GM12878 (cell line): ENCODE measurements at regions not wholly inside any gene's neighbourhood (a gene's known extent, or its start where the extent isn't known, plus 50 kb on each side); places are given as distances from the start of the nearest gene placed in this dataset.

Source experiments
- ATAC-seq: fragments of 200-7000 bp; cut with Tn5 transposase; 3 replicates; pipeline ENCODE4 v1.9.1; 2020; ENCODE audit warnings: mild to moderate bottlenecking, moderate library complexity
- BruUV-seq: library from RNA; stranded (reverse); fragments of 400-500 nt; replicated peaks from 2 replicates; lab custom pipeline; 2021; lab: Mats Ljungman, UMichigan
- CTCF ChIA-PET: fragments of 300-600 bp; sonication (Branson Sonifier 250); formaldehyde crosslinking; extraction: SDS; loops from one replicate; lab custom pipeline; 2021; ENCODE audit warnings: inconsistent platforms; lab: Yijun Ruan, JAX
- POLR2A ChIA-PET: fragments of 350-600 bp; formaldehyde crosslinking; extraction: SDS; loops from one replicate; lab custom pipeline; 2021; ENCODE audit warnings: inconsistent platforms; lab: Charles Lee
- RAD21 ChIA-PET: fragments of 300-600 bp; sonication (Branson Sonifier 250); formaldehyde crosslinking; loops from one replicate; lab custom pipeline; 2023; ENCODE audit warnings: antibody characterized with exemption; ENCODE audit not compliant: unreplicated experiment; lab: Charles Lee
- SMC1A ChIA-PET: fragments of 300-600 bp; sonication (Branson Sonifier 250); formaldehyde crosslinking; loops from one replicate; lab custom pipeline; 2023; ENCODE audit not compliant: unreplicated experiment, uncharacterized antibody; lab: Charles Lee
- DNase-seq: peaks from one replicate; pipeline ENCODE4 v3.0.0-alpha.2; 2011; ENCODE audit warnings: low read depth, low spot score
- FAIRE-seq: peaks from 3 replicates; lab custom pipeline; 2011; peaks lifted over from hg19 to GRCh38; lab: Jason Lieb, UNC
- H2AFZ ChIP-seq: 2 replicates; pipeline ENCODE4 v1.6.0; 2011; ENCODE audit warnings: low read depth, low read length, control low read depth; ENCODE audit not compliant: control insufficient read depth
- H3K27ac ChIP-seq: 2 replicates; pipeline ENCODE4 v1.5.1; 2011; ENCODE audit warnings: control low read depth; ENCODE audit not compliant: control insufficient read depth, insufficient read depth
- H3K27me3 ChIP-seq, 2 experiments: replicated peaks in 1 of 2; 2 replicates each; pipeline versions ENCODE4 v1.6.0 to v1.6.1; 2011; ENCODE audit warnings: low read length in 1 of 2; ENCODE audit not compliant: control insufficient read depth in 2 of 2, insufficient read depth in 2 of 2
- H3K36me3 ChIP-seq, 2 experiments: 2 replicates each; pipeline ENCODE4 v1.5.1; 2011; ENCODE audit warnings: low read length in 1 of 2; ENCODE audit not compliant: control insufficient read depth in 2 of 2, insufficient read depth in 2 of 2
- H3K4me1 ChIP-seq: 2 replicates; pipeline ENCODE4 v1.6.1; 2011; ENCODE audit warnings: mild to moderate bottlenecking, low read length, moderate library complexity, mixed read lengths; ENCODE audit not compliant: control insufficient read depth, insufficient read depth
- H3K4me2 ChIP-seq: 2 replicates; pipeline ENCODE4 v1.6.0; 2011; ENCODE audit warnings: control low read depth; ENCODE audit not compliant: control insufficient read depth, insufficient read depth
- H3K4me3 ChIP-seq: fragments of 200-600 bp; sonication (generic); 2 replicates; pipeline ENCODE4 v1.5.1; 2016
- H3K79me2 ChIP-seq: 2 replicates; pipeline ENCODE4 v1.6.0; 2011; ENCODE audit warnings: low read length; ENCODE audit not compliant: control insufficient read depth, insufficient read depth
- H3K9ac ChIP-seq: 2 replicates; pipeline ENCODE4 v1.8.0; 2011; ENCODE audit warnings: low read length, control low read depth, mixed read lengths; ENCODE audit not compliant: control insufficient read depth, insufficient read depth
- H3K9me3 ChIP-seq: replicated peaks from 3 replicates; pipeline ENCODE4 v1.5.1; 2011; ENCODE audit warnings: mild to moderate bottlenecking, low read length; ENCODE audit not compliant: control insufficient read depth, insufficient read depth
- H4K20me1 ChIP-seq: 2 replicates; pipeline ENCODE4 v1.6.0; 2011; ENCODE audit not compliant: control insufficient read depth, insufficient read depth
- ATF7 ChIP-seq: fragments of 450-650 bp; IDR thresholded peaks from 2 replicates; pipeline ENCODE4 v1.6.1; 2016; ENCODE audit warnings: low read depth, mild to moderate bottlenecking
- BCL11A ChIP-seq: IDR thresholded peaks from 2 replicates; pipeline ENCODE4 v1.6.1; 2011; ENCODE audit warnings: low read depth, low read length
- CBFB ChIP-seq: IDR thresholded peaks from 2 replicates; pipeline ENCODE4 v1.6.1; 2016; ENCODE audit warnings: antibody characterized with exemption, low read depth
- ESRRA ChIP-seq: IDR thresholded peaks from 2 replicates; pipeline ENCODE4 v1.6.1; 2012; ENCODE audit warnings: mild to moderate bottlenecking, low read length, improper control_type of control experiment
- RCOR1 ChIP-seq: conservative IDR thresholded peaks from 2 replicates; pipeline ENCODE4 v1.6.1; 2012; ENCODE audit warnings: low read depth, low read length, improper control_type of control experiment
- SMARCA5 ChIP-seq: fragments of 450-650 bp; IDR thresholded peaks from 2 replicates; pipeline ENCODE4 v1.6.1; 2017; ENCODE audit warnings: mild to moderate bottlenecking
- STAT3 ChIP-seq: IDR thresholded peaks from 2 replicates; pipeline ENCODE4 v1.6.1; 2011; ENCODE audit warnings: low read depth, low read length, improper control_type of control experiment
- TCF3 ChIP-seq: IDR thresholded peaks from 2 replicates; pipeline ENCODE4 v1.6.1; 2012; ENCODE audit warnings: low read depth, mild to moderate bottlenecking, low read length, borderline replicate concordance; ENCODE audit not compliant: insufficient read depth
- YBX1 ChIP-seq: fragments of 450-650 bp; IDR thresholded peaks from 2 replicates; pipeline ENCODE4 v1.6.1; 2016; ENCODE audit warnings: antibody characterized with exemption
- ZZZ3 ChIP-seq: IDR thresholded peaks from 2 replicates; pipeline ENCODE4 v1.6.1; 2011; ENCODE audit warnings: low read depth; ENCODE audit not compliant: control insufficient read depth, insufficient read length
- WGBS: methylation state at CpG from one replicate; pipeline ENCODE4 v1.1.6; 2016; ENCODE audit warnings: low lambda C conversion rate; ENCODE audit not compliant: insufficient replicate concordance, insufficient coverage; ENCODE audit errors: missing lambda C conversion rate; 5-methylcytosine and 5-hydroxymethylcytosine counted together
- in situ Hi-C: fragments of 300-500 bp; cut with MboI; formaldehyde crosslinking; loops from 9 replicates; pipeline ENCODE4 v1.14.3; 2018; ENCODE audit warnings: mixed read lengths
- intact Hi-C: fragments of 100-400 bp; cut with micrococcal nuclease; formaldehyde crosslinking; loops from one replicate; pipeline ENCODE4 v1.14.2; 2022; ENCODE audit not compliant: unreplicated experiment
- TF ChIP-seq, protein P1 (sequence below): fragments of 450-650 bp; formaldehyde crosslinking; IDR thresholded peaks from 2 replicates; pipeline ENCODE4 v1.4.0; 2022; ENCODE audit warnings: mild to moderate bottlenecking, moderate library complexity

DNA sequence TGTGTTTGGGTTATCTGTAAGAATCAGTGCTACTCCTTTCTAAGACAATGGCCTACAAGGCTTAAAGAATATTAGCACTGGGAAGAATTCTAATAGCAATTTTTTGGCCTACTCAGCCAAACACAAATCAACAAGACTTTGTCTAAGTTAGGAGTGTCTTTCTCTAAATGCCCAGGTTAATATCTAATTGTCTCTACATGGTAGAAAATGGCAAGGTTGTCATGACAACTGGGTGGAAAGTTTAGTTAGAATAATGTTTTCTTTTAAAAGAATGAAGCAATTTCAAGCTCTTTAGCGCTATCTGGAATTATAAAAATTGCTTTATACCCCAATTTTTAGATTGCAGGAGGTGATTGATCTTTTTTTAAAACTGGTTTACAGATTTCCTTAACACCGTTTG lies 396.8 kb downstream of the TUSC7 start:
- no peak for DNase-seq
- H3K4me2 ChIP-seq: no peak overlapping the region
- H3K9me3 ChIP-seq: no peaks in the 10 kb centered on the region
- H4K20me1 ChIP-seq: no peaks in the 10 kb centered on the region
- TF ChIP-seq ATF7 (no peak), ZZZ3 (no peak), SMARCA5 (no peak), BCL11A (no peak)
- TF ChIP-seq, protein P1, sequence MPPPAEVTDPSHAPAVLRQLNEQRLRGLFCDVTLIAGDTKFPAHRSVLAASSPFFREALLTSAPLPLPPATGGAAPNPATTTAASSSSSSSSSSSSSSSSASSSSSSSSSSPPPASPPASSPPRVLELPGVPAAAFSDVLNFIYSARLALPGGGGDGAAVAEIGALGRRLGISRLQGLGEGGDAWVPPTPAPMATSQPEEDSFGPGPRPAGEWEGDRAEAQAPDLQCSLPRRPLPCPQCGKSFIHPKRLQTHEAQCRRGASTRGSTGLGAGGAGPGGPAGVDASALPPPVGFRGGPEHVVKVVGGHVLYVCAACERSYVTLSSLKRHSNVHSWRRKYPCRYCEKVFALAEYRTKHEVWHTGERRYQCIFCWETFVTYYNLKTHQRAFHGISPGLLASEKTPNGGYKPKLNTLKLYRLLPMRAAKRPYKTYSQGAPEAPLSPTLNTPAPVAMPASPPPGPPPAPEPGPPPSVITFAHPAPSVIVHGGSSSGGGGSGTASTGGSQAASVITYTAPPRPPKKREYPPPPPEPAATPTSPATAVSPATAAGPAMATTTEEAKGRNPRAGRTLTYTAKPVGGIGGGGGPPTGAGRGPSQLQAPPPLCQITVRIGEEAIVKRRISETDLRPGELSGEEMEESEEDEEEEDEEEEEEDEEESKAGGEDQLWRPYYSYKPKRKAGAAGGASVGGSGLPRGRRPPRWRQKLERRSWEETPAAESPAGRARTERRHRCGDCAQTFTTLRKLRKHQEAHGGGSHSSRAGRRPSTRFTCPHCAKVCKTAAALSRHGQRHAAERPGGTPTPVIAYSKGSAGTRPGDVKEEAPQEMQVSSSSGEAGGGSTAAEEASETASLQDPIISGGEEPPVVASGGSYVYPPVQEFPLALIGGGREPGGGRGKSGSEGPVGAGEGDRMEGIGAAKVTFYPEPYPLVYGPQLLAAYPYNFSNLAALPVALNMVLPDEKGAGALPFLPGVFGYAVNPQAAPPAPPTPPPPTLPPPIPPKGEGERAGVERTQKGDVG: no peak
- TF ChIP-seq, all 136 proteins: peak for 0
- no peaks in the 10 kb centered on the region for H3K36me3 ChIP-seq
- ATAC-seq (no peak), FAIRE-seq (no peak)
- ChIA-PET SMC1A (no interaction called here), RAD21 (no interaction called here), POLR2A (no interaction called here), CTCF (no interaction called here)
- intact Hi-C loops: no loop called here
- H3K4me3 ChIP-seq: no peak overlapping the region
- no peak overlapping the region for H2AFZ ChIP-seq
- no peak overlapping the region for H3K9ac ChIP-seq
- no peaks in the 10 kb centered on the region for H3K4me1 ChIP-seq
- no peaks in the 10 kb centered on the region; a peak in 1 of 4 replicates for H3K27me3 ChIP-seq
- H3K79me2 ChIP-seq: no peaks in the 10 kb centered on the region
- BruUV-seq: no TSS peak
- in situ Hi-C loops: no loop called here
- WGBS: 0% methylated on average over 2 of the region's 2 CpGs
- no peak overlapping the region for H3K27ac ChIP-seq

DNA sequence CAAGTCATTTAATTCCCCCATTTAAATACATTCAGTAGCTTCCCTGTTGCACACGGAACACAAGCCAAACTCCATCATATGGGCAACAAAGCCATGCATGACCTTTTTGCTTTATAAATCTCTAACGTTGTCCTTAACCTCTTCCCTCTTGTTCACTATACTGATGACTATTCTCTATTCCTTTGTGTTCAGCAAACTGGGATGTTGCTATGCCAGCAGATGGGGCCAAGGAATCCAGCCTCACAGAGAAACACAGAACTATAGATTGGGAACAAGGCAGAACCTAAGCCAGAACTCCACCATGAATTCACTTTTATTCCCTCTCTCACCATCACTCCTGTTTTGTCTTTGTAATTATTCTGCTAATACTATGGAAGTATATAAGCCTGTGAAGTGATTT lies 398.4 kb downstream of the TUSC7 start:
- no peak overlapping the region for H3K4me2 ChIP-seq
- DNase-seq: no peak
- ChIA-PET POLR2A (no interaction called here), CTCF (no interaction called here), RAD21 (no interaction called here), SMC1A (no interaction called here)
- intact Hi-C loops (no loop called here), in situ Hi-C loops (no loop called here)
- no peaks in the 10 kb centered on the region for H3K9me3 ChIP-seq
- H4K20me1 ChIP-seq: no peaks in the 10 kb centered on the region
- H3K79me2 ChIP-seq: no peaks in the 10 kb centered on the region
- no peaks in the 10 kb centered on the region; a peak in 1 of 4 replicates for H3K27me3 ChIP-seq
- no peak overlapping the region for H3K9ac ChIP-seq
- TF ChIP-seq TCF3: no peak
- TF ChIP-seq STAT3: no peak
- no peak for TF ChIP-seq ESRRA
- TF ChIP-seq RCOR1: no peak
- TF ChIP-seq CBFB: no peak
- no peak for TF ChIP-seq YBX1
- BruUV-seq: no TSS peak
- WGBS: 32% methylated on average over 2 of the region's 2 CpGs
- no peak for ATAC-seq
- H3K4me3 ChIP-seq: no peak overlapping the region
- H3K27ac ChIP-seq: no peak overlapping the region
- no peaks in the 10 kb centered on the region for H3K4me1 ChIP-seq
- H3K36me3 ChIP-seq: no peaks in the 10 kb centered on the region
- FAIRE-seq: no peak
- H2AFZ ChIP-seq: no peak overlapping the region
